Stimulated activated naive CD8-positive, alpha-beta T cell treated with anti-CD3 and anti-CD28 coated beads, Interleukin-15, amount 100 ng/mL, for 72 hours (primary cell): ENCODE measurements at regions not wholly inside any gene's neighbourhood (a gene's known extent, or its start where the extent isn't known, plus 50 kb on each side); places are given as distances from the start of the nearest gene placed in this dataset.

Source experiments
- ATAC-seq: fragments of 150-1000 bp; cut with Tn5 transposase; 2 replicates; pipeline ENCODE4 v1.10.0; 2021; ENCODE audit warnings: mild to moderate bottlenecking, moderate library complexity
- DNase-seq, 2 donors: peaks; one replicate each; pipeline ENCODE4 v3.0.0; 2021 to 2022
- H3K27ac Mint-ChIP-seq, 2 donors: one replicate each; pipeline ENCODE4 v1.8.0; 2022; ENCODE audit warnings: mild to moderate bottlenecking in 2 of 2, mixed read lengths in 2 of 2, moderate library complexity in 2 of 2
- H3K27me3 Mint-ChIP-seq: one replicate; pipeline ENCODE4 v1.8.0; 2022; ENCODE audit warnings: mixed read lengths
- H3K4me1 Mint-ChIP-seq: one replicate; pipeline ENCODE4 v1.8.0; 2022; ENCODE audit warnings: mild to moderate bottlenecking, mixed read lengths
- H3K4me3 Mint-ChIP-seq, 2 donors: one replicate each; pipeline ENCODE4 v1.8.0; 2022; ENCODE audit warnings: mild to moderate bottlenecking in 2 of 2, mixed read lengths in 2 of 2, moderate library complexity in 1 of 2
- H3K9me3 Mint-ChIP-seq, 2 donors: one replicate each; pipeline ENCODE4 v1.8.0; 2022; ENCODE audit warnings: mixed read lengths in 2 of 2

GRCh38 chr11:19463976-19464375, 223.2 kb upstream of the E2F8 start:
- Mint-ChIP-seq H3K9me3 (no peaks in the 10 kb centered on the region), H3K4me1 (no peaks in the 10 kb centered on the region), H3K27ac (no peak overlapping the region), H3K27me3 (peaks cover 26% of the 10 kb centered on the region), H3K4me3 (no peak overlapping the region)
- ATAC-seq (no peak), DNase-seq (no peak)

- DNase-seq (no peak), ATAC-seq (no peak)
- Mint-ChIP-seq H3K27me3 (peaks cover 34% of the 10 kb centered on the region), H3K4me1 (no peaks in the 10 kb centered on the region), H3K27ac (peak overlapping the region in 1 of 2 donors; percentile 40), H3K9me3 (no peaks in the 10 kb centered on the region), H3K4me3 (no peak overlapping the region)
These were observed 220.1 kb upstream of the E2F8 start for GRCh38 chr11:19460718-19461405.

- Mint-ChIP-seq H3K4me1 (no peaks in the 10 kb centered on the region), H3K27ac (no peak overlapping the region), H3K4me3 (no peak overlapping the region), H3K9me3 (no peaks in the 10 kb centered on the region), H3K27me3 (peaks cover 34% of the 10 kb centered on the region)
- DNase-seq (no peak), ATAC-seq (no peak)
These were observed 218.5 kb upstream of the E2F8 start for GRCh38 chr11:19459240-19459639.

GRCh38 chr11:19458721-19459120, 218.0 kb upstream of the E2F8 start:
- Mint-ChIP-seq H3K27ac (no peak overlapping the region), H3K4me3 (no peak overlapping the region), H3K4me1 (no peaks in the 10 kb centered on the region), H3K9me3 (no peaks in the 10 kb centered on the region), H3K27me3 (peaks cover 33% of the 10 kb centered on the region)
- DNase-seq: no peak
- ATAC-seq: no peak

- no peak for ATAC-seq
- H3K4me3 Mint-ChIP-seq: no peak overlapping the region
- H3K9me3 Mint-ChIP-seq: no peaks in the 10 kb centered on the region
- peaks cover 28% of the 10 kb centered on the region for H3K27me3 Mint-ChIP-seq
- DNase-seq: no peak
- H3K4me1 Mint-ChIP-seq: no peaks in the 10 kb centered on the region
- H3K27ac Mint-ChIP-seq: no peak overlapping the region
These were observed 217.5 kb upstream of the E2F8 start for GRCh38 chr11:19458231-19458630.

- Mint-ChIP-seq H3K27me3 (peaks cover 27% of the 10 kb centered on the region), H3K9me3 (no peaks in the 10 kb centered on the region), H3K27ac (no peak overlapping the region), H3K4me3 (no peak overlapping the region), H3K4me1 (no peaks in the 10 kb centered on the region)
- ATAC-seq (no peak), DNase-seq (no peak)
These were observed 215.0 kb upstream of the E2F8 start for GRCh38 chr11:19455731-19456130.

- no peak for DNase-seq
- ATAC-seq: no peak
- Mint-ChIP-seq H3K27me3 (peaks cover 16% of the 10 kb centered on the region), H3K4me3 (no peak overlapping the region), H3K4me1 (no peaks in the 10 kb centered on the region), H3K27ac (no peak overlapping the region), H3K9me3 (no peaks in the 10 kb centered on the region)
These were observed 213.0 kb upstream of the E2F8 start for GRCh38 chr11:19453651-19454257.

GRCh38 chr11:19451609-19452008, 210.9 kb upstream of the E2F8 start:
- no peak for ATAC-seq
- no peak overlapping the region for H3K4me3 Mint-ChIP-seq
- H3K9me3 Mint-ChIP-seq: no peaks in the 10 kb centered on the region
- H3K4me1 Mint-ChIP-seq: no peaks in the 10 kb centered on the region
- no peaks in the 10 kb centered on the region for H3K27me3 Mint-ChIP-seq
- no peak for DNase-seq
- H3K27ac Mint-ChIP-seq: no peak overlapping the region

- Mint-ChIP-seq H3K27me3 (peaks cover under 1% of the 10 kb centered on the region), H3K9me3 (no peaks in the 10 kb centered on the region), H3K4me1 (no peaks in the 10 kb centered on the region), H3K27ac (no peak overlapping the region), H3K4me3 (no peak overlapping the region)
- no peak for DNase-seq
- no peak for ATAC-seq
These were observed 209.5 kb upstream of the E2F8 start for GRCh38 chr11:19450282-19450681.

- Mint-ChIP-seq H3K27ac (no peak overlapping the region), H3K9me3 (no peaks in the 10 kb centered on the region), H3K4me3 (no peak overlapping the region), H3K27me3 (peaks cover 16% of the 10 kb centered on the region), H3K4me1 (peaks cover 1% of the 10 kb centered on the region)
- DNase-seq: no peak
- no peak for ATAC-seq
These were observed 207.9 kb upstream of the E2F8 start for GRCh38 chr11:19448651-19449050.

GRCh38 chr11:19447150-19447566, 206.4 kb upstream of the E2F8 start:
- no peak overlapping the region for H3K27ac Mint-ChIP-seq
- no peaks in the 10 kb centered on the region for H3K9me3 Mint-ChIP-seq
- H3K27me3 Mint-ChIP-seq: peaks cover 28% of the 10 kb centered on the region
- peaks cover 16% of the 10 kb centered on the region for H3K4me1 Mint-ChIP-seq
- DNase-seq: no peak
- ATAC-seq: no peak
- no peak overlapping the region for H3K4me3 Mint-ChIP-seq

- peak; percentile 36 for ATAC-seq
- no peak for DNase-seq
- Mint-ChIP-seq H3K27me3 (peaks cover 36% of the 10 kb centered on the region), H3K4me3 (no peak overlapping the region), H3K9me3 (no peaks in the 10 kb centered on the region), H3K27ac (no peak overlapping the region), H3K4me1 (peaks cover 28% of the 10 kb centered on the region)
These were observed 205.0 kb upstream of the E2F8 start for GRCh38 chr11:19445771-19446170.

- Mint-ChIP-seq H3K4me1 (peaks cover 28% of the 10 kb centered on the region), H3K27ac (no peak overlapping the region), H3K4me3 (no peak overlapping the region), H3K9me3 (no peaks in the 10 kb centered on the region), H3K27me3 (peaks cover 47% of the 10 kb centered on the region)
- ATAC-seq (no peak), DNase-seq (no peak)
These were observed 203.5 kb upstream of the E2F8 start for GRCh38 chr11:19444231-19444630.

- Mint-ChIP-seq H3K4me3 (no peak overlapping the region), H3K9me3 (no peaks in the 10 kb centered on the region)
These were observed 201.8 kb upstream of the E2F8 start for GRCh38 chr11:19442554-19442910.

GRCh38 chr11:19441752-19442553, 201.2 kb upstream of the E2F8 start:
- Mint-ChIP-seq H3K9me3 (no peaks in the 10 kb centered on the region), H3K27me3 (peaks cover 64% of the 10 kb centered on the region), H3K4me1 (peaks cover 28% of the 10 kb centered on the region), H3K27ac (peak overlapping the region; percentile 47 to 71), H3K4me3 (peak overlapping the region in 1 of 2 donors; percentile 33)
- peak; percentile 62 to 86 for DNase-seq
- ATAC-seq: peak; percentile 93

More at GRCh38 chr11:19442554-19442910, 201.8 kb upstream of the E2F8 start:
- H3K27me3 Mint-ChIP-seq: peaks cover 58% of the 10 kb centered on the region
- ATAC-seq (peak; percentile 63), DNase-seq (no peak)
- peaks cover 28% of the 10 kb centered on the region for H3K4me1 Mint-ChIP-seq
- no peak overlapping the region for H3K27ac Mint-ChIP-seq

GRCh38 chr11:19441288-19441687, 200.5 kb upstream of the E2F8 start:
- H3K4me3 Mint-ChIP-seq: no peak overlapping the region
- ATAC-seq: no peak

More at GRCh38 chr11:19441288-19441687, 200.5 kb upstream of the E2F8 start:
- no peak for DNase-seq
- peaks cover 66% of the 10 kb centered on the region for H3K27me3 Mint-ChIP-seq
- H3K9me3 Mint-ChIP-seq: no peaks in the 10 kb centered on the region
- peaks cover 28% of the 10 kb centered on the region for H3K4me1 Mint-ChIP-seq
- no peak overlapping the region for H3K27ac Mint-ChIP-seq
